ENCODE measurements at regions not wholly inside any gene's neighbourhood (a gene's known extent, or its start where the extent isn't known, plus 50 kb on each side); places are given as distances from the start of the nearest gene placed in this dataset.

GRCh38 chr3:117932441-117932840 is 1102.2 kb downstream of the IGSF11 start:
- Histone ChIP-seq H2BK15ac (ENCODE audit: low read length) (no peak overlapping the region), H2BK5ac (ENCODE audit: low read length) (no peak overlapping the region), H2AK5ac (ENCODE audit: low read depth, low read length) (no peak overlapping the region), H3K27me3 (ENCODE audit: control insufficient read depth in 3 of 3, insufficient read depth in 3 of 3, low read depth in 1 of 3, low read length in 3 of 3) (no peaks in the 10 kb centered on the region), H4K91ac (ENCODE audit: low read depth, low read length, poor library complexity) (no peak overlapping the region), H2BK120ac (ENCODE audit: low read depth, low read length) (no peak overlapping the region), H2BK12ac (ENCODE audit: low read length) (no peak overlapping the region), H3K79me1 (ENCODE audit: low read depth, low read length) (no peaks in the 10 kb centered on the region), H3K4me1 (ENCODE audit: control insufficient read depth in 2 of 2, insufficient read depth in 1 of 2, low read depth in 1 of 2, low read length in 2 of 2) (no peaks in the 10 kb centered on the region), H4K8ac (ENCODE audit: low read depth, low read length) (no peak overlapping the region), H3K9ac (ENCODE audit: low read depth, low read length, poor library complexity) (no peak overlapping the region), H3K4ac (ENCODE audit: low read length) (no peak overlapping the region), H3K27ac (replicated peaks; ENCODE audit: low read length) (no peak overlapping the region), H3K36me3 (replicated peaks in 1 of 2; ENCODE audit: control insufficient read depth in 2 of 2, insufficient read depth in 2 of 2, low read length in 2 of 2) (no peaks in the 10 kb centered on the region), H3K4me3 (ENCODE audit: low read length in 2 of 2) (no peak overlapping the region), H3K9me3 (replicated peaks in 1 of 2; ENCODE audit: control insufficient read depth in 2 of 2, insufficient read depth in 1 of 2, low read depth in 1 of 2, low read length in 2 of 2) (peaks cover 0 to 2% of the 10 kb centered on the region in 2 donors), H3K18ac (ENCODE audit: low read length) (no peak overlapping the region), H3K23ac (ENCODE audit: low read depth, low read length, poor library complexity) (no peak overlapping the region), H3K14ac (ENCODE audit: low read length) (no peak overlapping the region), H3K4me2 (ENCODE audit: insufficient read depth, low read length, poor library complexity, severe bottlenecking) (no peak overlapping the region), H2AFZ (ENCODE audit: low read length) (no peak overlapping the region)
- no peak for DNase-seq (ENCODE audit: low spot score)

GRCh38 chr3:117936159-117936558 is 1098.5 kb downstream of the IGSF11 start:
- Histone ChIP-seq H2AFZ (ENCODE audit: low read length) (no peak overlapping the region), H3K27ac (replicated peaks; ENCODE audit: low read length) (no peak overlapping the region), H2BK12ac (ENCODE audit: low read length) (no peak overlapping the region), H3K4ac (ENCODE audit: low read length) (no peak overlapping the region), H3K79me1 (ENCODE audit: low read depth, low read length) (no peaks in the 10 kb centered on the region), H4K8ac (ENCODE audit: low read depth, low read length) (no peak overlapping the region), H3K36me3 (replicated peaks in 1 of 2; ENCODE audit: control insufficient read depth in 2 of 2, insufficient read depth in 2 of 2, low read length in 2 of 2) (no peaks in the 10 kb centered on the region), H2BK120ac (ENCODE audit: low read depth, low read length) (no peak overlapping the region), H3K9ac (ENCODE audit: low read depth, low read length, poor library complexity) (no peak overlapping the region), H2BK15ac (ENCODE audit: low read length) (no peak overlapping the region), H3K4me3 (ENCODE audit: low read length in 2 of 2) (no peak overlapping the region), H3K23ac (ENCODE audit: low read depth, low read length, poor library complexity) (no peak overlapping the region), H3K14ac (ENCODE audit: low read length) (no peak overlapping the region), H2AK5ac (ENCODE audit: low read depth, low read length) (no peak overlapping the region), H3K4me1 (ENCODE audit: control insufficient read depth in 2 of 2, insufficient read depth in 1 of 2, low read depth in 1 of 2, low read length in 2 of 2) (peaks cover 3 to 7% of the 10 kb centered on the region in 2 donors), H3K18ac (ENCODE audit: low read length) (no peak overlapping the region), H4K91ac (ENCODE audit: low read depth, low read length, poor library complexity) (no peak overlapping the region), H2BK5ac (ENCODE audit: low read length) (no peak overlapping the region), H3K27me3 (ENCODE audit: control insufficient read depth in 3 of 3, insufficient read depth in 3 of 3, low read depth in 1 of 3, low read length in 3 of 3) (no peaks in the 10 kb centered on the region), H3K4me2 (ENCODE audit: insufficient read depth, low read length, poor library complexity, severe bottlenecking) (no peak overlapping the region), H3K9me3 (replicated peaks in 1 of 2; ENCODE audit: control insufficient read depth in 2 of 2, insufficient read depth in 1 of 2, low read depth in 1 of 2, low read length in 2 of 2) (peaks cover 0 to 6% of the 10 kb centered on the region in 2 donors)
- DNase-seq (ENCODE audit: low spot score): no peak
- no CpG with 5 or more reads among the region's 4 CpGs for WGBS, 2 donors (ENCODE audit: extremely low coverage in 2 of 2, insufficient read length in 2 of 2, insufficient replicate concordance in 1 of 2)

- Histone ChIP-seq H3K4me1 (ENCODE audit: control insufficient read depth in 2 of 2, insufficient read depth in 1 of 2, low read depth in 1 of 2, low read length in 2 of 2) (peaks cover 5 to 7% of the 10 kb centered on the region in 2 donors), H3K9ac (ENCODE audit: low read depth, low read length, poor library complexity) (no peak overlapping the region), H2AK5ac (ENCODE audit: low read depth, low read length) (no peak overlapping the region), H2BK120ac (ENCODE audit: low read depth, low read length) (no peak overlapping the region), H4K91ac (ENCODE audit: low read depth, low read length, poor library complexity) (no peak overlapping the region), H3K36me3 (replicated peaks in 1 of 2; ENCODE audit: control insufficient read depth in 2 of 2, insufficient read depth in 2 of 2, low read length in 2 of 2) (no peaks in the 10 kb centered on the region), H3K27ac (replicated peaks; ENCODE audit: low read length) (no peak overlapping the region), H3K27me3 (ENCODE audit: control insufficient read depth in 3 of 3, insufficient read depth in 3 of 3, low read depth in 1 of 3, low read length in 3 of 3) (no peaks in the 10 kb centered on the region), H3K18ac (ENCODE audit: low read length) (no peak overlapping the region), H3K4me3 (ENCODE audit: low read length in 2 of 2) (no peak overlapping the region), H3K14ac (ENCODE audit: low read length) (no peak overlapping the region), H2AFZ (ENCODE audit: low read length) (peak overlapping the region; percentile 41), H3K4me2 (ENCODE audit: insufficient read depth, low read length, poor library complexity, severe bottlenecking) (no peak overlapping the region), H3K9me3 (replicated peaks in 1 of 2; ENCODE audit: control insufficient read depth in 2 of 2, insufficient read depth in 1 of 2, low read depth in 1 of 2, low read length in 2 of 2) (peaks cover 0 to 6% of the 10 kb centered on the region in 2 donors), H2BK12ac (ENCODE audit: low read length) (no peak overlapping the region), H4K8ac (ENCODE audit: low read depth, low read length) (no peak overlapping the region), H2BK5ac (ENCODE audit: low read length) (no peak overlapping the region), H3K23ac (ENCODE audit: low read depth, low read length, poor library complexity) (no peak overlapping the region), H3K79me1 (ENCODE audit: low read depth, low read length) (no peaks in the 10 kb centered on the region), H3K4ac (ENCODE audit: low read length) (no peak overlapping the region), H2BK15ac (ENCODE audit: low read length) (no peak overlapping the region)
- WGBS, 2 donors (ENCODE audit: extremely low coverage in 2 of 2, insufficient read length in 2 of 2, insufficient replicate concordance in 1 of 2): no CpG with 5 or more reads among the region's 2 CpGs
- DNase-seq (ENCODE audit: low spot score): no peak
Observed at GRCh38 chr3:117938974-117939373, 1095.7 kb downstream of the IGSF11 start.

- H3K9ac ChIP-seq (ENCODE audit: low read depth, low read length, poor library complexity): no peak overlapping the region
- H3K4me1 ChIP-seq (ENCODE audit: control insufficient read depth in 2 of 2, insufficient read depth in 1 of 2, low read depth in 1 of 2, low read length in 2 of 2): peaks cover 5 to 7% of the 10 kb centered on the region in 2 donors
- no peak overlapping the region for H3K27ac ChIP-seq (replicated peaks; ENCODE audit: low read length)
- H4K91ac ChIP-seq (ENCODE audit: low read depth, low read length, poor library complexity): no peak overlapping the region
- no peaks in the 10 kb centered on the region for H3K27me3 ChIP-seq (ENCODE audit: control insufficient read depth in 3 of 3, insufficient read depth in 3 of 3, low read depth in 1 of 3, low read length in 3 of 3)
- no peak overlapping the region for H4K8ac ChIP-seq (ENCODE audit: low read depth, low read length)
- H3K9me3 ChIP-seq (replicated peaks in 1 of 2; ENCODE audit: control insufficient read depth in 2 of 2, insufficient read depth in 1 of 2, low read depth in 1 of 2, low read length in 2 of 2): peaks cover 0 to 6% of the 10 kb centered on the region in 2 donors
- no peak overlapping the region for H3K4ac ChIP-seq (ENCODE audit: low read length)
- no peak overlapping the region for H2BK15ac ChIP-seq (ENCODE audit: low read length)
- H2AK5ac ChIP-seq (ENCODE audit: low read depth, low read length): no peak overlapping the region
- H2AFZ ChIP-seq (ENCODE audit: low read length): peak overlapping the region; percentile 41
- H3K36me3 ChIP-seq (replicated peaks in 1 of 2; ENCODE audit: control insufficient read depth in 2 of 2, insufficient read depth in 2 of 2, low read length in 2 of 2): no peaks in the 10 kb centered on the region
- H3K79me1 ChIP-seq (ENCODE audit: low read depth, low read length): no peaks in the 10 kb centered on the region
- H3K4me3 ChIP-seq (ENCODE audit: low read length in 2 of 2): no peak overlapping the region
- no peak overlapping the region for H2BK12ac ChIP-seq (ENCODE audit: low read length)
- no peak overlapping the region for H2BK120ac ChIP-seq (ENCODE audit: low read depth, low read length)
- H3K23ac ChIP-seq (ENCODE audit: low read depth, low read length, poor library complexity): no peak overlapping the region
- no peak overlapping the region for H3K14ac ChIP-seq (ENCODE audit: low read length)
- no CpG with 5 or more reads among the region's 1 CpG for whole genome bisulfite sequencing, 2 donors (ENCODE audit: extremely low coverage in 2 of 2, insufficient read length in 2 of 2, insufficient replicate concordance in 1 of 2)
- no peak for DNase-seq (ENCODE audit: low spot score)
- H3K4me2 ChIP-seq (ENCODE audit: insufficient read depth, low read length, poor library complexity, severe bottlenecking): no peak overlapping the region
- H3K18ac ChIP-seq (ENCODE audit: low read length): no peak overlapping the region
- H2BK5ac ChIP-seq (ENCODE audit: low read length): no peak overlapping the region
Observed at GRCh38 chr3:117939425-117940027, 1095.1 kb downstream of the IGSF11 start.

Data from neuronal stem cell (in vitro differentiated cells).